ENCODE measurements at regions not wholly inside any gene's neighbourhood (a gene's known extent, or its start where the extent isn't known, plus 50 kb on each side); places are given as distances from the start of the nearest gene placed in this dataset.

DNA sequence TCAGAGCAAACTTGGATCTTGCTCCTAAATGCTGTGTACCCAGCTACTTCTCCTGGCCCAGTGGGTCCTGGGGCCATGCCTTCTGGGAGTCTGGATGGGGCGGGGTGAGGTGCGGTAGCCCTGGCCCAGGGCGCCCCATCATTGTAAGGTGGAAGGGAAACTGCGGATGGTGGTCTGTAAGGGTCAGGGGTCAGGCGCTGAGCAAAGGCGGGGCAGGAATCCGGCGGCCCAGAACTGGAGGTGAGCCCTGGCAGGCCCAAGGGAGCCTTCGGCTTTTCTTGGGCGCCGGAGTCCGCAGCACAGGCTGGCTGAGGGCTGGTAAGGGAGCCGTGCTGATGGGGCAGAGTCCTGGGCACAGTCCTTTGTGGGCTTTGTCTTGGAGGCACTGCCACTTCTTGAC, 66.5 kb upstream of the CTBP2 start:
- WGBS (ENCODE audit: missing lambda C conversion rate) = 99% methylated on average over 11 of the region's 13 CpGs
- CTCF ChIA-PET = no interaction called here
- no peak overlapping the region for H3K4me2 ChIP-seq
- peaks cover 11% of the 10 kb centered on the region for H3K4me1 ChIP-seq
- no peaks in the 10 kb centered on the region for H3K9me3 ChIP-seq
- ATAC-seq = no peak
- no peak for FAIRE-seq
- no peak overlapping the region for H3K4me3 ChIP-seq
- H3K27ac ChIP-seq = no peak overlapping the region
- no peak for DNase-seq (ENCODE audit: low read depth in 1 of 2, low spot score in 1 of 2)
- TF ChIP-seq REST (IDR thresholded peaks at IDR 0.05) = no peak
- no peak for TF ChIP-seq MYC (IDR thresholded peaks at IDR 0.05; ENCODE audit: borderline replicate concordance, low read length)
- TF ChIP-seq KDM1A (IDR thresholded peaks at IDR 0.05; ENCODE audit: low read depth) = no peak
- TF ChIP-seq MAZ (IDR thresholded peaks at IDR 0.05; ENCODE audit: borderline replicate concordance, low read depth, low read length) = no peak
- no peak for TF ChIP-seq ZFP36 (IDR thresholded peaks at IDR 0.05; ENCODE audit: borderline replicate concordance, partially characterized antibody)
- no peak for TF ChIP-seq RFX5 (IDR thresholded peaks at IDR 0.05)
- no peak for TF ChIP-seq RARB (CRISPR knock-in tag; IDR thresholded peaks at IDR 0.05)
- TF ChIP-seq HEYL (CRISPR knock-in tag; IDR thresholded peaks at IDR 0.05) = no peak
- TF ChIP-seq ATOH8 (CRISPR knock-in tag; IDR thresholded peaks at IDR 0.05; ENCODE audit: low read depth) = no peak
- TF ChIP-seq HDAC2 (IDR thresholded peaks at IDR 0.05) = no peak
- TF ChIP-seq SREBF2 (IDR thresholded peaks at IDR 0.05) = no peak
- TF ChIP-seq CBX8 (IDR thresholded peaks at IDR 0.05) = no peak
- TF ChIP-seq TP53 (CRISPR knock-in tag; IDR thresholded peaks at IDR 0.05) = no peak
- TF ChIP-seq ZC3H11A (IDR thresholded peaks at IDR 0.05) = no peak
- no peak for TF ChIP-seq E2F6 (IDR thresholded peaks at IDR 0.05; ENCODE audit: borderline replicate concordance, low read depth)
- no peak for TF ChIP-seq MAFK (IDR thresholded peaks at IDR 0.05; ENCODE audit: partially characterized antibody)
- TF ChIP-seq POLR2A (IDR thresholded peaks at IDR 0.05; ENCODE audit: low read length) = no peak
- POLR2A ChIA-PET = no interaction called here

DNA sequence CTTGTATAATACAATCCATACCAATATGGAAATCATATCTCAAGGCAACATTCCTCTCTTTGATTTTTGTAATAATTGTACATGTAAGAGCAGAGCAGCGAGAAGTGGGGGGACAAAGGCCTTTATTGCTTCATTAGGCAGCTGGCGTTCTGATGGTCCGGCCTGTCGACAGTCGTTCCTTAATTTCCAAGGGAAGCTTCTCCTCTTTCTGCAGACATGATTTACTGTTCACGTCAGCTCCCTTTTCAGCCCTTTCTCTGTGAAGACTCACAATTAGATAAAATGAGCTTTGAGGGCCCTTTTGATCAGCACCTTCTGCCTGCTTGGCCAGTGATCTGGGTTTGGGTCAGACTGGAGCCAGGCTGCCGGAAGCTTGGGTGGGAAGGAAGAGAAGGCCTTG, 65.6 kb upstream of the CTBP2 start:
- ChIA-PET CTCF (no interaction called here), POLR2A (no interaction called here)
- H3K4me1 ChIP-seq = peaks cover 4% of the 10 kb centered on the region
- FAIRE-seq = no peak
- DNase-seq (ENCODE audit: low read depth in 1 of 2, low spot score in 1 of 2) = no peak
- no peak overlapping the region for H3K4me2 ChIP-seq
- no peak overlapping the region for H3K4me3 ChIP-seq
- TF ChIP-seq, protein P1, sequence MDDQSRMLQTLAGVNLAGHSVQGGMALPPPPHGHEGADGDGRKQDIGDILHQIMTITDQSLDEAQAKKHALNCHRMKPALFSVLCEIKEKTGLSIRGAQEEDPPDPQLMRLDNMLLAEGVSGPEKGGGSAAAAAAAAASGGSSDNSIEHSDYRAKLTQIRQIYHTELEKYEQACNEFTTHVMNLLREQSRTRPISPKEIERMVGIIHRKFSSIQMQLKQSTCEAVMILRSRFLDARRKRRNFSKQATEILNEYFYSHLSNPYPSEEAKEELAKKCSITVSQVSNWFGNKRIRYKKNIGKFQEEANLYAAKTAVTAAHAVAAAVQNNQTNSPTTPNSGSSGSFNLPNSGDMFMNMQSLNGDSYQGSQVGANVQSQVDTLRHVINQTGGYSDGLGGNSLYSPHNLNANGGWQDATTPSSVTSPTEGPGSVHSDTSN (IDR thresholded peaks at IDR 0.05) = no peak
- TF ChIP-seq CHD4 (IDR thresholded peaks at IDR 0.05; ENCODE audit: borderline replicate concordance) = no peak
- no peak for TF ChIP-seq KDM1A (IDR thresholded peaks at IDR 0.05; ENCODE audit: low read depth)
- TF ChIP-seq CBX8 (IDR thresholded peaks at IDR 0.05) = no peak
- no peaks in the 10 kb centered on the region for H3K9me3 ChIP-seq
- no peak overlapping the region for H3K27ac ChIP-seq
- no peak for ATAC-seq
- WGBS (ENCODE audit: missing lambda C conversion rate) = 96% methylated on average over 7 of the region's 7 CpGs

DNA sequence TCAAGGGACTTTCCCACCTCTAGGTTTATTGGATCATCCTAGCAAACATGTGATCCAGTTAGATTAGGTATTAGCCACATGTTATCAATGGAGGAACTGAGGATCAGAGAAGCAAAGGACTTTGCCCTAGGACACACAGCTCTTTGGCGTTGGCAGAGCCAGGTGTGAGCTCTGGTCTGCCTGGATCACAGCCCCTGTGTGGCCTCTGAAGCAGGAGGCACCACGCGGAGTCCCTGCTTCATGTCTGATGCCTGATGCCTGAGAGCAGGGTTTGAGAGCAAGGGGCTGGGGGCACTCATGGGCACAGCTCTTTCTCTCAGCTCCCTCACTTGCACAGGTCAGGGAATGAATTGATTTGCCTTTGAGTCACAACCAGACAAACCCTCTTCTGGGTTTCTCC, 64.7 kb upstream of the CTBP2 start:
- no peak for FAIRE-seq
- 84% methylated on average over 3 of the region's 3 CpGs for WGBS (ENCODE audit: missing lambda C conversion rate)
- Histone ChIP-seq H3K27ac (no peak overlapping the region), H3K4me3 (no peak overlapping the region), H3K9me3 (no peaks in the 10 kb centered on the region), H3K4me2 (no peak overlapping the region), H3K4me1 (no peaks in the 10 kb centered on the region)
- ChIA-PET CTCF (no interaction called here), POLR2A (no interaction called here)
- TF ChIP-seq CHD2 (IDR thresholded peaks at IDR 0.05; ENCODE audit: low read length, partially characterized antibody) = no peak
- TF ChIP-seq ZFP36 (IDR thresholded peaks at IDR 0.05; ENCODE audit: borderline replicate concordance, partially characterized antibody) = peak; percentile 18
- TF ChIP-seq JUN (IDR thresholded peaks at IDR 0.05) = no peak
- ATAC-seq = no peak
- no peak for DNase-seq (ENCODE audit: low read depth in 1 of 2, low spot score in 1 of 2)

Measured in A549 (cell line).